Frontal cortex (tissue), 4 donors: ENCODE measurements at regions not wholly inside any gene's neighbourhood (a gene's known extent, or its start where the extent isn't known, plus 50 kb on each side); places are given as distances from the start of the nearest gene placed in this dataset. TPM values are rescaled to one million over a fixed set of nuclear protein-coding genes. Genes with fewer than 3 reads are reported as not detected.

Experiments
- DNase-seq, 2 donors: peaks; one replicate each; pipeline ENCODE4 v3.0.0; 2012; ENCODE audit warnings: low spot score in 2 of 2
- FAIRE-seq: peaks from 2 replicates; lab custom pipeline; 2012; peaks lifted over from hg19 to GRCh38; lab: Jason Lieb, UNC
- small RNA-seq: library from RNA; depleted of rRNA; stranded (forward); fragments of <200 nt; gene quantifications from one replicate; pipeline ENCODE3, GENCODE V24; 2014
- donor health status: control.
- donor health status: control.
- donor health status: control.

GRCh38 chr2:64391940-64392339 lies 62.0 kb upstream of the LGALSL start:
- FAIRE-seq (no peak), DNase-seq (no peak)

DNA sequence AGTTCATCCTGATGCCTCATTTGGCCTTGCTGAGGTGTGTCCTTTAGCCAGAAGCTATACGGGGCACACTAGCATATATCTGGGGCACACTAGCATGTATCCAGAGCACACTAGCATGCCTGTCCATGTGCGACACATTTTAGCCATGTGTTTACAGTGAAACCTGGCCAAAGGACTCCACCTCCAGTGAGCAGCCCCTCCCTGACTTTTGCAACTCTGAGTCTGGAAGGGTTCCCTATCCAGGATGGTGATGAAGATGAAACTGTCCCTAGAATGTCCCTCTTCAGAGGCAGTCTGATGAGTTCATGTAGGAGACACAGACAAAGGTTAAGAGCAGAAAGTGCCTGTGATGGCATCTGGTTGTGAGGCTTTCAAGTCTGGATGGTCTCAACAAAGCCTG lies 61.4 kb upstream of the LGALSL start:
- DNase-seq, result no peak
- FAIRE-seq, result no peak

- no peak for FAIRE-seq
- DNase-seq, result no peak
These were observed 60.5 kb upstream of the LGALSL start for GRCh38 chr2:64393383-64394010.

- FAIRE-seq, result no peak
- no peak for DNase-seq
These were observed 59.8 kb upstream of the LGALSL start for GRCh38 chr2:64394153-64394552.

DNA sequence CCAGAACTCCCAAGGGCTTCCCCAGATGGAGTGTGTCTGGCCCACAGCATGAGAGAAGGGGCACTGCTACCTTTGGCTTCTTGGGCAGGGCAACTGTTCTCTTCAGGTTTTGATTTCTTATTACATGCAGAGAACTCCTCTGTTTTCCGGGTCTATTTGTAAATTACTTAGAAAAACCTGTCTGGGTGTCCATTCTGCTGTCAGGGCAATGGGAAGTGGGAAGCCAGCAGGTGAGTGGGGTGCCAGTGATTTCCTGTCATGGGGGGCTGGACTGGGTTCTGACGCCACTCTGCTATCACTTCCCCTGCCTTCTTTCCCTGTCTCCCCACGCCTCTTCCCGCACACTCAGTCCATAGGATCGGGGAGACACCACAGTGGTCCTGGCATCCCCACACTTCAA lies 58.0 kb upstream of the LGALSL start:
- DNase-seq, result no peak
- no peak for FAIRE-seq

- DNase-seq, result no peak
- FAIRE-seq, result no peak
These were observed 57.4 kb upstream of the LGALSL start for GRCh38 chr2:64396551-64396950.

DNA sequence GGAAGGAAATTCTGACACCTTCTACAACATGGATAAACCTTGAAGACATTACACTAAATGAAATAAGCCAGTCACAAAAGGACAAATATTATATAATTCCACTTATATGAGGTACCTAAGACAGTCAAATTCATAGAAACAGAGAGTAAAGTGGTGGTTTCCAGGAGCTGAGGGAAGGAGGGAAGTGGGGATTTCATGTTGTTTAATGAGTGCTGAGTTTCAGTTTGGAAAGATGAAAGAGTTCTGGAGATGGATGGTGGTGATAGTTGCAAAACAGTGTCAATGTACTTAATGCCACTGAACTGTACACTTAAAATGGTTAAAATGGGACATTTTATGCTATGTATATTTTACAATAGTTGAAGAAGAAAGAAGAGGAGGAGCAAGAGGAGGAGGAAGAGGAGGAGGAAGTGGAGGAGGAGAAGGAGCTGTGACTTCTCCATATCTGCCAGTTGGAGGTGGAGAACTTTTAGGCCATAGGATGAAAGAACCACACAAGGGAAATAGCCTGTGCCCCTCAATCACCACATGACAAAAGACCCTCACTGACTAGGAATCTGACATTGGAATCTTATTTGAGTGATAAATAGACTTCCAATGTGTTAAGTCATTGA lies 55.3 kb upstream of the LGALSL start:
- FAIRE-seq (no peak), DNase-seq (no peak)

- FAIRE-seq (no peak), DNase-seq (no peak)
These were observed 54.4 kb upstream of the LGALSL start for GRCh38 chr2:64399521-64399920.

DNA sequence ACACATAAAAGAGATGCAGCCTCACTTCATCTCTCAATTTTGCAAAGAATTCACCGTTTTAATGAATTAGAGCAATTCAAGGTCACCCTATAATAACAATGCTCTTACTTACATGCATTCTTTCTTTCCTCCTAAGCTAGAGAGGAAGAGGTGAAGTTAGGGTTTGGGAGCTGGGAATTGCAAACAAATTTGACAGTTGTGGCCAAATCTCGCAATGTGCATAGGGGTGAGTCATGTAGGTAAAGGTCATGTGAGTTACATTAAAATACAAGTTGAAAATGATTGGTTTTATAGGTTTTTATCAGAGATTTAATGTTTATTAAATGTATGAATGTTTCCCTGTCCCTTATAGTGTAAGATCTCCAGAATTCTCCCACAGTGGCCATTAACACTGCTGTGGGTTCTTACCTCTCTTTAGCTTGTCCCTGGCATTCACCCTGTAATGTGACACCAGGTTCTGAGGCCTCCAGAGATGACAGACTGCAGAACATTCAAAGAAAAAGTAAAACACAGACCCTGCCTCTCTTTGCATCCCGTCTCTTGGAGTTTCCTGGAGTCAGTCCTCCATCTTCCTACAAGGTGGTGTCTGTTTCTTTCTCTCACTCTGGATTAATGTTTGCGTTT lies 53.7 kb upstream of the LGALSL start:
- DNase-seq (no peak), FAIRE-seq (no peak)

- DNase-seq (no peak), FAIRE-seq (no peak)
These were observed 53.0 kb upstream of the LGALSL start for GRCh38 chr2:64400733-64401528.

DNA sequence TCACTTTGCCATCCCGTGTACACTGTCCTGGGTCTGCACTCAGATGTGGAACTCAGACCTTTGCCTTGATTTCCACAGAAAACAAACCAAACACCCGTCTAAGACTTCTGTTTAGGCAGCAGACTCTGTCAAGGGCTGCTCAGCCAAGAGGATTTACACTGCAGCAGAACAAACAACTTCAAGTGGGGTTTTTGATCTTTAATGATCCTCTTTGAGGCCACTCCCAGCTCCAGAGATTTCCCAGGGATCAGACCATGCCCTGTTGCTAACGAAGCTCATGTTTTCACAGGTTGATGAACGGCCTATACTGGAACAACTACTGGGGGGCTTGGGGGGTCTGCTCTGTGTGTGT lies 52.5 kb upstream of the LGALSL start:
- DNase-seq (no peak), FAIRE-seq (no peak)

GRCh38 chr2:64402876-64403275 lies 51.1 kb upstream of the LGALSL start:
- FAIRE-seq (no peak), DNase-seq (peak in 1 of 2 donors; percentile 28)

DNA sequence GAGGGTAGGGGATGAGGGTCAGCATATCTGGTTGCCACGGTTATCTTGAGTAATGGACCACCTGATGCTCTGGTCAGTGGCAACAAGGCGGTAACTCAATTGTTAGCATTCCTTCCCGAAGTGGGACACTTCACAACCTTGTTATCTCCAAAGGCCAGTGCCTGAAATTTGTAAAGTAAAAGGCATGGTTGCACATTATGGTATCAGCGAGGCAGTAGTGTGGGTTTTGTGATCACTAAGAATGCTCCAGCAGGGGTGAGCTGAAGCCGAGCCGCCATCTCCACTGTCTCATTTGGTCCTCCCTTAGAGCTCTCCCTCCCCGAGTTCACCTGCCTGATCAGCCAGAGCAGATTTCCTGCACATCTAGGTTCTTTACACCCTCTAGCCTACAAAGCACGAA lies 50.5 kb upstream of the LGALSL start:
- no peak for DNase-seq

GRCh38 chr2:64404002-64404731 lies 49.8 kb upstream of the LGALSL start:
- DNase-seq (peak; percentile 26 to 59), FAIRE-seq (no peak)

More for the DNA sequence above, 50.5 kb upstream of the LGALSL start:
- FAIRE-seq, result no peak

Small RNAs in the stretch of these regions (small RNA-seq; reads per million reads assigned to genes)
- gene AC012368.3 (not detected), gene MIR4433B (not detected)
